Right lobe of liver (tissue), 6 donors: ENCODE measurements at regions not wholly inside any gene's neighbourhood (a gene's known extent, or its start where the extent isn't known, plus 50 kb on each side); places are given as distances from the start of the nearest gene placed in this dataset.
"Not testable (repeated sequence)": the region's sequence is repeated elsewhere in the genome, so short reads cannot be mapped to it uniquely, and the experiment has no call there.

Experiments used
- ATAC-seq, 4 donors: fragments of 200-7000 bp; cut with Tn5 transposase; one replicate each; pipeline ENCODE4 v1.9.1; 2020; ENCODE audit warnings: mild to moderate bottlenecking in 4 of 4, moderate library complexity in 4 of 4
- DNase-seq, 3 donors: peaks; one replicate each; pipeline ENCODE4 v3.0.0-alpha.2; 2020
- H3K27ac ChIP-seq, 3 donors: fragments of 200-600 bp; one replicate each; pipeline ENCODE4 v1.8.0; 2022
- H3K27me3 ChIP-seq, 2 donors: fragments of 200-600 bp; one replicate each; pipeline ENCODE4 v1.8.0; 2022
- H3K36me3 ChIP-seq, 4 donors: fragments of 200-600 bp; sonication (generic) in 1 of 4; one replicate each; pipeline versions ENCODE4 v1.5.1 to v1.8.0; 2017 to 2022; ENCODE audit warnings: control low read depth in 1 of 4
- H3K4me1 ChIP-seq, 4 donors: fragments of 200-600 bp; sonication (generic) in 1 of 4; one replicate each; pipeline versions ENCODE4 v1.5.1 to v1.8.0; 2017 to 2022; ENCODE audit warnings: control low read depth in 1 of 4
- H3K4me3 ChIP-seq, 3 donors: fragments of 200-600 bp; one replicate each; pipeline ENCODE4 v1.8.0; 2022
- H3K9me3 ChIP-seq, 4 donors: fragments of 200-600 bp; sonication (generic) in 1 of 4; one replicate each; pipeline versions ENCODE4 v1.5.1 to v1.8.0; 2017 to 2022; ENCODE audit warnings: control low read depth in 1 of 4
- POLR2A ChIP-seq: fragments of 450-650 bp; IDR thresholded peaks from one replicate; pipeline ENCODE4 v1.6.1; 2017; ENCODE audit warnings: antibody characterized with exemption, mild to moderate bottlenecking
- WGBS: methylation state at CpG from one replicate; pipeline ENCODE4 v1.1.6; 2018; ENCODE audit warnings: low coverage, low lambda C conversion rate; ENCODE audit not compliant: insufficient coverage; ENCODE audit errors: missing lambda C conversion rate; 5-methylcytosine and 5-hydroxymethylcytosine counted together
- intact Hi-C, 2 donors: fragments of 100-400 bp; cut with DNase I; formaldehyde crosslinking; loops; one replicate each; pipeline versions ENCODE4 v1.11.2 to v1.14.1; 2022
- TF ChIP-seq, protein P1 (sequence below), 4 donors: fragments of 200-600 bp in 3 of 4; fragments of 450-650 bp in 1 of 4; IDR thresholded peaks; one replicate each; pipeline versions ENCODE4 v1.5.1 to v1.8.0; 2016 to 2022; ENCODE audit warnings: antibody characterized with exemption in 4 of 4, mild to moderate bottlenecking in 2 of 4
- donor health status: DM: no; HTN: yes; CAD: no.
- donor health status: DM: no; HTN: no; CAD: no.
- donor health status: DM: no; HTN: no; CAD: no.
- donor health status: DM: no; HTN: yes; CAD: no.
- donor health status: DM: no; HTN: yes; CAD: no.

DNA sequence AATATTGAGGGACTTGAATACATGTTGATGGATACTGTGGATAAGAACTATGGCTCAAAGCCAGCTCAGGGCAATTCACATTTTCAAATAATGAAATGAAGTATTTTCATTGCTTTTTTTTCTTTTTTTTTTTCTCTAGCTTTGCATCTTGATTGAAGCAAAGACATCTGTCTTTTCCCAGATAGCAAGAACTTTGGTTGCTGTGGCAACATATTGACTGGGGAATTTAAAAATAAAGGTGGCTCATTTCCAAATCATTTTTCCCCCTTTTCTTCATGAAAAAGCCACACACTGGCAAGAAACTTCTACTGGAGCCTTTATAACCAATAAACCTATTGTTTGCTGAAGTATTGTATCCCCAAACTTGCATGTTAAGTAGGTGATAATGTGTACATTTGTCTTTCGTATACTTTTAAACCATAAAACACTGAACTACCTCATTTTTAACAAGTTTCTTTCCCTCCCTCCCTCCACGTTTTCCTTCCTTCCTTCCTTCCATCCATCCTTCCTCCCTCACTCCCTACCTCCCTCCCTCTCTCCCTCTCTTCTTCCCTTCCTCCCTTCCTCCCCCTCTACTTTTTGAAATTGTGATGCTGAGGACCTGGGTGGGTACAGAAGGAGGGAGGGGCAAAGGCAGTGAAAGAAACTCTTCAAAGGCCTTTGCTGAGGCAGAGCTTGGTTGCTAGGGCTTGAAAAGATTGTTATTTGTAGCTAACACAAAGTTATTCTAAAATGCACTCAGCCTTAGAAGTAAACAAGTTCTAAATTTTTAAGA lies 343.5 kb upstream of the SPRY2 start:
- H3K4me1 ChIP-seq, result no peaks in the 10 kb centered on the region
- no peak for DNase-seq
- WGBS, result 49% methylated on average over 2 of the region's 2 CpGs
- no peaks in the 10 kb centered on the region for H3K36me3 ChIP-seq
- intact Hi-C loops, result no loop called here
- no peak for ATAC-seq
- no peaks in the 10 kb centered on the region for H3K27me3 ChIP-seq
- no peak overlapping the region for H3K27ac ChIP-seq
- TF ChIP-seq, protein P1, sequence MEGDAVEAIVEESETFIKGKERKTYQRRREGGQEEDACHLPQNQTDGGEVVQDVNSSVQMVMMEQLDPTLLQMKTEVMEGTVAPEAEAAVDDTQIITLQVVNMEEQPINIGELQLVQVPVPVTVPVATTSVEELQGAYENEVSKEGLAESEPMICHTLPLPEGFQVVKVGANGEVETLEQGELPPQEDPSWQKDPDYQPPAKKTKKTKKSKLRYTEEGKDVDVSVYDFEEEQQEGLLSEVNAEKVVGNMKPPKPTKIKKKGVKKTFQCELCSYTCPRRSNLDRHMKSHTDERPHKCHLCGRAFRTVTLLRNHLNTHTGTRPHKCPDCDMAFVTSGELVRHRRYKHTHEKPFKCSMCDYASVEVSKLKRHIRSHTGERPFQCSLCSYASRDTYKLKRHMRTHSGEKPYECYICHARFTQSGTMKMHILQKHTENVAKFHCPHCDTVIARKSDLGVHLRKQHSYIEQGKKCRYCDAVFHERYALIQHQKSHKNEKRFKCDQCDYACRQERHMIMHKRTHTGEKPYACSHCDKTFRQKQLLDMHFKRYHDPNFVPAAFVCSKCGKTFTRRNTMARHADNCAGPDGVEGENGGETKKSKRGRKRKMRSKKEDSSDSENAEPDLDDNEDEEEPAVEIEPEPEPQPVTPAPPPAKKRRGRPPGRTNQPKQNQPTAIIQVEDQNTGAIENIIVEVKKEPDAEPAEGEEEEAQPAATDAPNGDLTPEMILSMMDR (IDR thresholded peaks at IDR 0.05), result no peak
- no peak for TF ChIP-seq POLR2A
- no peaks in the 10 kb centered on the region for H3K9me3 ChIP-seq
- no peak overlapping the region for H3K4me3 ChIP-seq

DNA sequence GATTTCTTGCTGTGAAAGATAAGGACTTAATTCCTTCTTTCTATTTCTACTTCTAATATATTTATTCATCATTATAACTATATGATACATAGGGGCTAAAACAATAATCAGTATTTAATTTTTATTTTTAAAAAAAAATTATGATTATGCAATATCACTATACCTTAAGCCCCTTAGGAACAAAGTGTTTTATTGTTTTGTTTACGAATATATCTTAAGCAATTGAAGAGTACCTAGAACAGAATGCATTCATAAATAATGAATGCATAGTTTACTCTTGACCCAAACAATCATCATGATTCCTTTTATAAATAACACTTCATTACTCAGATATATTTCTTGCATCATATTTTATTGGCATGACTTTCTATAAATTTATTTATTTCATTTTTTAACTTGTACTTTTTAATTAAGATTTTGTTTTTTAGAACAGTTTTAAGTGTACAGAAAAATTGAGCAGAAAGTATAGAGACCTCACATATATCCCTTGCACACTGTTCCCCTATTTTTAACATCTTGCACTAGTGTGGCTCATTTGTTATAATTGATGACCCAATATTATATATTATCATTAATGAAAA lies 339.9 kb upstream of the SPRY2 start:
- no peak for ATAC-seq
- no peaks in the 10 kb centered on the region for H3K4me1 ChIP-seq
- H3K36me3 ChIP-seq, result no peaks in the 10 kb centered on the region
- no peak for TF ChIP-seq POLR2A
- TF ChIP-seq, protein P1 (IDR thresholded peaks at IDR 0.05), result no peak
- H3K4me3 ChIP-seq, result no peak overlapping the region
- DNase-seq, result no peak
- no peak overlapping the region for H3K27ac ChIP-seq
- WGBS, result 62% methylated on average over 1 of the region's 1 CpG
- no peaks in the 10 kb centered on the region for H3K27me3 ChIP-seq
- intact Hi-C loops, result no loop called here
- H3K9me3 ChIP-seq, result no peaks in the 10 kb centered on the region

DNA sequence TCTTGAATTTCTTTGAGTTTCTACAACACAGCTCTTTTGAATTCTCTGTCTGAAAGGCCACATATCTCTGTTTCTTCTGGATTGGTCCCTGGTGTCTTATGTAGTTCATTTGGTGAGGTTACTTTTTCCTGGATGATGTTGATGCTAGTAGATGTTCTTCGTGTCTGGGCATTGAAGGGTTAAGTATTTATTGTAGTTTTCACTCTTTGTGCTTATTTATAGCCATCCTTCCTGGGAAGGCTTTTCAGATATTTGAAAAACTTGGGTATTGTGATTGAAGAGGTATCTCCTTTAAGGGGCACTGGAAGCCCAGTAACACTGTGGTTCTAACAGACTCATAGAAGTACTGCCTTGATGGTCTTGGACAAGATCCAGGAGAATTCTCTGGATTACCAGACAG lies 338.5 kb upstream of the SPRY2 start:
- no peaks in the 10 kb centered on the region for H3K27me3 ChIP-seq
- ATAC-seq, result no peak
- intact Hi-C loops, result no loop called here
- no peak overlapping the region for H3K4me3 ChIP-seq
- no peak overlapping the region for H3K27ac ChIP-seq
- WGBS, result 75% methylated on average over 1 of the region's 1 CpG
- H3K36me3 ChIP-seq, result no peaks in the 10 kb centered on the region
- no peaks in the 10 kb centered on the region for H3K4me1 ChIP-seq
- TF ChIP-seq POLR2A, result no peak
- TF ChIP-seq, protein P1 (IDR thresholded peaks at IDR 0.05), result no peak
- no peak for DNase-seq
- no peaks in the 10 kb centered on the region for H3K9me3 ChIP-seq

DNA sequence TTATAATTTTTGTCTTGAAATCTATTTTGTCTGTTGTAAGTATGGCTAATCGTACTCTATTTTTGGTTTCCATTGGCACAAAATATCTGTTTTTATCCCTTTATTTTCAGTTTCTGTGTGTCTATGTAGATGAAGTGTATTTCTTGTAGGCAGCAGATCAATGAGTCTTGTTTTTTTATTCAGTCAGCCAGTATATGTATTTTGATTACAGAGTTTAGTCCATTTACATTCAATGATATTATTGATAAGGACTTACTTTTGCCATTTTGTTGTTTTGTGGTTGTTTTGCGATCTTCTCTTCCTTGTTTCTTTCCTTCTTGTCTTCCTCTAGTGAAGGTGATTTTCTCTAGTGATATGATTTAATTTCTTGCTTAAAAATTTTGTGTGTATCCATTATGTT lies 336.3 kb upstream of the SPRY2 start:
- WGBS, result 37% methylated on average over 2 of the region's 2 CpGs
- intact Hi-C loops, result no loop called here
- Histone ChIP-seq H3K27ac (no peak overlapping the region), H3K27me3 (no peaks in the 10 kb centered on the region), H3K36me3 (no peaks in the 10 kb centered on the region), H3K4me1 (no peaks in the 10 kb centered on the region), H3K9me3 (peaks cover 0 to 4% (median 0%) of the 10 kb centered on the region in 4 donors), H3K4me3 (no peak overlapping the region)
- TF ChIP-seq POLR2A, result no peak
- TF ChIP-seq, protein P1 (IDR thresholded peaks at IDR 0.05), result no peak
- DNase-seq (no peak), ATAC-seq (no peak)

DNA sequence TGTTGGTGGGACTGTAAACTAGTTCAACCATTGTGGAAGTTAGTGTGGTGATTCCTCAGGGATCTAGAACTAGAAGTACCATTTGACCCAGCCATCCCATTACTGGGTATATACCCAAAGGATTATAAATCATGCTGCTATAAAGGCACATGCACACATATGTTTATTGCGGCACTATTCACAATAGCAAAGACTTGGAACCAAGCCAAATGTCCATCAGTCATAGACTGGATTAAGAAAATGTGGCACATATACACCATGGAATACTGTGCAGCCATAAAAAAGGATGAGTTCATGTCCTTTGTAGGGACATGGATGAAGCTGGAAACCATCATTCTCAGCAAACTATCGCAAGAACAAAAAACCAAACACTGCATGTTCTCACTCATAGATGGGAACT lies 334.5 kb upstream of the SPRY2 start:
- H3K9me3 ChIP-seq, DNase-seq, H3K36me3 ChIP-seq, H3K27ac ChIP-seq, H3K4me3 ChIP-seq, ATAC-seq, intact Hi-C loops, H3K27me3 ChIP-seq, H3K4me1 ChIP-seq: not testable (repeated sequence)
- 78% methylated on average over 2 of the region's 2 CpGs for WGBS
